ENCODE measurements at regions not wholly inside any gene's neighbourhood (a gene's known extent, or its start where the extent isn't known, plus 50 kb on each side); places are given as distances from the start of the nearest gene placed in this dataset.

DNA sequence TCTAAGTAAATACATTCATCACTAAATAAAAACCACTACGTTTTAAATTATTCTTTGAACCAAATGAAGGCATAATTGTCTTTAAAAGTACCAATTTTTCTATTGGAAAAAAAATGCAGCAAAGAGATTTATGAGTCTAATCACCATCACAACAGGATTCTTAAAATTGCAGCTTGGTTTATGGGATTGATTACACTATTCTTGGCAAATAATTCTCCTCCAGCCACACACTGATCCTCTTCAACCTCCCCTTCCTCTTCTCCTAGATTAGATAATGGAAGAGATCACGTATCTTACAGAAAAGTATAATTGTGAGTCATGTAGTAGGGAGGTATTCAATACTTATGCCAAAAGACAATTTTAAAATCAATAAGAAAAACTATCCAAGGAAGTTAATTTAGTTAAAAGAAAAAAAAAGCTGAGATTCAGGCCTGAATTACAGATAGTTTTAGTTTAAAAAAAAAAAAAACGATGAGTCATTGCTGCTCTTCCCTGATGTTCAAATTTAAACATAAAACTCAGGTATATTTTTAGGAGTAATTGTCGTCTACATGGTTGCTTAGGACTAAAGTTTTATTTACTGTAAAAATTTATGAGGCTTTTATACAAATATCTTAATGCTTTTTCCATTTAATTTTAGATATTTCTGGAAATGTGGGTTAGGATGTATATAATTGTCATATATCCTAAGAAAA is 133.7 kb upstream of the CDK1 start:
- Histone ChIP-seq H3K36me3 (replicated peaks; ENCODE audit: low read depth, low read length) (no peaks in the 10 kb centered on the region), H3K9ac (ENCODE audit: low read length) (no peak overlapping the region), H3K4me3 (ENCODE audit: low read length) (no peak overlapping the region), H2AFZ (ENCODE audit: low read depth, low read length) (no peak overlapping the region), H3K9me3 (ENCODE audit: insufficient read depth, low read length) (no peaks in the 10 kb centered on the region), H3K79me2 (ENCODE audit: low read length) (no peaks in the 10 kb centered on the region), H3K4me1 (ENCODE audit: low read length) (peaks cover 6% of the 10 kb centered on the region), H3K27me3 (ENCODE audit: low read depth, low read length) (no peaks in the 10 kb centered on the region), H4K20me1 (ENCODE audit: insufficient read depth, low read length) (no peaks in the 10 kb centered on the region), H3K27ac (ENCODE audit: low read length) (no peak overlapping the region), H3K4me2 (ENCODE audit: low read length) (no peak overlapping the region)
- no peak for TF ChIP-seq EZH2phosphoT487 (IDR thresholded peaks at IDR 0.05; ENCODE audit: low read depth)
- TF ChIP-seq, protein P1, sequence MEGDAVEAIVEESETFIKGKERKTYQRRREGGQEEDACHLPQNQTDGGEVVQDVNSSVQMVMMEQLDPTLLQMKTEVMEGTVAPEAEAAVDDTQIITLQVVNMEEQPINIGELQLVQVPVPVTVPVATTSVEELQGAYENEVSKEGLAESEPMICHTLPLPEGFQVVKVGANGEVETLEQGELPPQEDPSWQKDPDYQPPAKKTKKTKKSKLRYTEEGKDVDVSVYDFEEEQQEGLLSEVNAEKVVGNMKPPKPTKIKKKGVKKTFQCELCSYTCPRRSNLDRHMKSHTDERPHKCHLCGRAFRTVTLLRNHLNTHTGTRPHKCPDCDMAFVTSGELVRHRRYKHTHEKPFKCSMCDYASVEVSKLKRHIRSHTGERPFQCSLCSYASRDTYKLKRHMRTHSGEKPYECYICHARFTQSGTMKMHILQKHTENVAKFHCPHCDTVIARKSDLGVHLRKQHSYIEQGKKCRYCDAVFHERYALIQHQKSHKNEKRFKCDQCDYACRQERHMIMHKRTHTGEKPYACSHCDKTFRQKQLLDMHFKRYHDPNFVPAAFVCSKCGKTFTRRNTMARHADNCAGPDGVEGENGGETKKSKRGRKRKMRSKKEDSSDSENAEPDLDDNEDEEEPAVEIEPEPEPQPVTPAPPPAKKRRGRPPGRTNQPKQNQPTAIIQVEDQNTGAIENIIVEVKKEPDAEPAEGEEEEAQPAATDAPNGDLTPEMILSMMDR (IDR thresholded peaks at IDR 0.05; ENCODE audit: low read depth, low read length) = no peak

DNA sequence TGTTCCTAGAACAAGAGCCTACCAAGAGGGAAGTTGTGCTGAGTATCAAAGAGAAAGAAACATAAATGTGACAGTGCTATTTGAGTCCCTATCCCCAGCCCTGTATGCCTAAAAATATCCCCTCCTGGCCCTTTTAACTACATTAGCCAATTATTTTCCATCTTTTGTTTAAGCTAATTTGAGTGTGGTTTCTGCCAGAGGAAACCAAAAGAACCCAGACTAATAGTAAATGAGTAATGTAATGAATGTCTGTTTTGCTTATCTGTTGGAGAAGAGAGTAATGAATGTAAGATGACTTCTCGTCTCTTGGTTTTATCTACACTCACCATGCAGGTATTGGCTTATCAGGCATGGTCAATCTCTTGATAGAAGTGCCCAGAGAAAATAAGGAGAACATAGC is 134.4 kb upstream of the CDK1 start:
- Histone ChIP-seq H3K4me1 (ENCODE audit: low read length) (peaks cover 6% of the 10 kb centered on the region), H3K36me3 (replicated peaks; ENCODE audit: low read depth, low read length) (no peaks in the 10 kb centered on the region), H3K4me3 (ENCODE audit: low read length) (no peak overlapping the region), H3K9ac (ENCODE audit: low read length) (no peak overlapping the region), H3K27me3 (ENCODE audit: low read depth, low read length) (no peaks in the 10 kb centered on the region), H3K4me2 (ENCODE audit: low read length) (no peak overlapping the region), H2AFZ (ENCODE audit: low read depth, low read length) (no peak overlapping the region), H3K27ac (ENCODE audit: low read length) (no peak overlapping the region), H4K20me1 (ENCODE audit: insufficient read depth, low read length) (no peaks in the 10 kb centered on the region), H3K9me3 (ENCODE audit: insufficient read depth, low read length) (no peaks in the 10 kb centered on the region), H3K79me2 (ENCODE audit: low read length) (no peaks in the 10 kb centered on the region)
- TF ChIP-seq, protein P1 (IDR thresholded peaks at IDR 0.05; ENCODE audit: low read depth, low read length) = no peak
- TF ChIP-seq EZH2phosphoT487 (IDR thresholded peaks at IDR 0.05; ENCODE audit: low read depth) = no peak

DNA sequence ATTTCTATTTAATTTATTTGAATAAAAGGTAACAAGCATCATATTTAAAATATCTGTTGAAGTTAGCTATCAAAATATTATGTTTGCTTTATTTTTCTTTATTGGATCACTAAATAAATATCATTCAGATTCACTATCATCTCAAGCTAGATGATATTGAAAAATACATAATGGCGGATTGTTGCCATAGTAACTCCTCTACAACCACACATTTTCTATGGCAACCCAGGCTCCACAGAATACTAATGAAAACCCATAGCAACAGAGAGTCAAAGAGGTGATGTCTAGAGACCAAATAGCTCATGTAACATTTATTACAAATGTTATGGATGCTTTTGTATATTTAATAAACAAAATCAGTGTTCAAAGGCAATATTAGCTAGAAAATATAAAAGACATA is 148.9 kb upstream of the CDK1 start:
- Histone ChIP-seq H3K27me3 (ENCODE audit: low read depth, low read length) (no peaks in the 10 kb centered on the region), H3K4me3 (ENCODE audit: low read length) (no peak overlapping the region), H2AFZ (ENCODE audit: low read depth, low read length) (no peak overlapping the region), H3K79me2 (ENCODE audit: low read length) (no peaks in the 10 kb centered on the region), H3K36me3 (replicated peaks; ENCODE audit: low read depth, low read length) (no peaks in the 10 kb centered on the region), H3K27ac (ENCODE audit: low read length) (no peak overlapping the region), H3K4me1 (ENCODE audit: low read length) (no peaks in the 10 kb centered on the region), H3K9me3 (ENCODE audit: insufficient read depth, low read length) (no peaks in the 10 kb centered on the region), H4K20me1 (ENCODE audit: insufficient read depth, low read length) (no peaks in the 10 kb centered on the region), H3K4me2 (ENCODE audit: low read length) (no peak overlapping the region), H3K9ac (ENCODE audit: low read length) (no peak overlapping the region)
- TF ChIP-seq EZH2phosphoT487 (IDR thresholded peaks at IDR 0.05; ENCODE audit: low read depth) = no peak
- TF ChIP-seq, protein P1 (IDR thresholded peaks at IDR 0.05; ENCODE audit: low read depth, low read length) = no peak

DNA sequence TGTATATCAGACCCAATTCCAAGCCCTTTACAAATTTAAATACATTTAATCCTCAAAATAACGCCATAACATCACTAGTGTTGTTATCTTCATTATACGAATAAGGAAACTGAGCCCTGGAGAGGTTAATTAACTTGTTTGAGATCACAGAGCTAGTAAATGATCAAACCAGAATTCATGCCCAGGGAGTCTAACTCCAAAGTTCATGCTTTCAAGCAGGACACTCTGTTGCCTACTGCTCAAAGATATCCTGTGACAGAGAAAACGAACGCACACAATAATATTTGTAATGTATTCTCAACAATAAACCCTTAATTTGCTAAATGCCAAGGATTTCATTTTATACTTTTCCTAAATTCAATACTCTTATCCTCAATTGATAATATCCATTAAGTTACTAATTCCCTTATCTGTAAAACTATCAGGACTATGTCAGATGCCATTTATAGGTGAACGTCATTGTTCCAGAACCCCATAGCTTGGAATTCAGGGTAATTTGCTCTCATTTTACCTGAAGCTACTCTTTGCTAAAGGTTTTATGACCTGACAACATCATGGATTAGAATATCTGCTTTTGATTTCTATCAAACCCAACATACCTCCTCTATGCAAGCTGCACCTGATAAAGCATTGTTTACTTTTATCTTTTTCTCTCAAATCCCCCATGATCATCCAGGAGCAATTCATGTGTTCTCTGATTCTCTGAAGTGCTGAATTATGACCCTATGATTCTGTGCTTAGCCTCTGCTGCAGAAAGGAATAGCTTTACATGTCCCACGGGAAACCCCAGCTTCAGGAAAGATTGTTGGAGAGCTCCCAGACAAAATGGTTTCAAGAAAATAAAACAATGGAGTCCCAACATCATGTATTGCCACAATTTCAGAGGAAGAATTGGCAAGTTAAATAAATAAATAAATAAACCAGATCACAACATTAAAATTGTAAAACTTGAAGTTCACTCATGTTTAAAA is 150.2 kb upstream of the CDK1 start:
- Histone ChIP-seq H4K20me1 (ENCODE audit: insufficient read depth, low read length) (no peaks in the 10 kb centered on the region), H3K4me1 (ENCODE audit: low read length) (no peaks in the 10 kb centered on the region), H3K4me2 (ENCODE audit: low read length) (no peak overlapping the region), H3K79me2 (ENCODE audit: low read length) (no peaks in the 10 kb centered on the region), H3K27me3 (ENCODE audit: low read depth, low read length) (no peaks in the 10 kb centered on the region), H2AFZ (ENCODE audit: low read depth, low read length) (no peak overlapping the region), H3K36me3 (replicated peaks; ENCODE audit: low read depth, low read length) (no peaks in the 10 kb centered on the region), H3K27ac (ENCODE audit: low read length) (no peak overlapping the region), H3K4me3 (ENCODE audit: low read length) (no peak overlapping the region), H3K9ac (ENCODE audit: low read length) (no peak overlapping the region), H3K9me3 (ENCODE audit: insufficient read depth, low read length) (no peaks in the 10 kb centered on the region)
- TF ChIP-seq EZH2phosphoT487 (IDR thresholded peaks at IDR 0.05; ENCODE audit: low read depth) = no peak
- TF ChIP-seq, protein P1 (IDR thresholded peaks at IDR 0.05; ENCODE audit: low read depth, low read length) = no peak
